Hippocampal formation (tissue), 2 donors: ENCODE measurements at regions not wholly inside any gene's neighbourhood (a gene's known extent, or its start where the extent isn't known, plus 50 kb on each side); places are given as distances from the start of the nearest gene placed in this dataset.

ENCODE experiments used
- DNase-seq, 2 donors: peaks; one replicate each; lab custom pipeline; 2025; lab: John Stamatoyannopoulos, UW

DNA sequence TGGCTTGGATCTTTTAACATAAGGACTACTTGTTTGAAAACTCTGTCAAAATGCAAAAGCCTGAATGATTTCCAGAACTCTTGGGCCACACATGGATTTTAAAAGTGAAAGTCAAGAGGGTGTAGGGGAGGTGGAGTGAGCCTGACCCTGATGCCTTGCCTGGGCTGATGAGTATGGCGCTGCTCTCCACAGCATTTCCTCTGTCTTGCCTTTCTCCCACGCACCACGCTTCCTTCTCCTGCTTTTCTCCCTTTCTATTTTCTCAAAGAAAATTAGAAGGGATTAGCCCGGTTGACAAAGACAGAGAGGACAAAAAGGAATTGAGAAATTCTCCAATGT, 207.0 kb upstream of the CCDC68 start:
- no peak for DNase-seq

DNA sequence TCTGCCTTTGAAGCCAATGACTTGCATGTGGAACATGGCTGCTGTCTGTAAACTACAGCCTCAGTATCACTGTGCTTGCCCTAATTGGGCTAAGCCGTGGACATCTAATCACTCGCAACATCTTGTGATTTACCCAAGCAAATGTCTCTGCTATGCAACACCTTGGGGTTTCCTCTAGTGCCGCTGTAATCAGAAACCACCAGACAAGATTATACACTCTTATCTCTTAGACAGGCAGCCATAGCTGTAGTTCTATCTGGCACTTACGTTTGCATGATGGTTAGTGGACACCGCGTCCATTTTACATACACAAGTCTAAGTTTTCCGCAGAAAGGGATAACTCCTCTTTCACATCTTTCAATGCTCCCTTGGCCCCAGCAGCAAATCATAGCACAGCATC, 204.3 kb upstream of the CCDC68 start:
- no peak for DNase-seq

DNA sequence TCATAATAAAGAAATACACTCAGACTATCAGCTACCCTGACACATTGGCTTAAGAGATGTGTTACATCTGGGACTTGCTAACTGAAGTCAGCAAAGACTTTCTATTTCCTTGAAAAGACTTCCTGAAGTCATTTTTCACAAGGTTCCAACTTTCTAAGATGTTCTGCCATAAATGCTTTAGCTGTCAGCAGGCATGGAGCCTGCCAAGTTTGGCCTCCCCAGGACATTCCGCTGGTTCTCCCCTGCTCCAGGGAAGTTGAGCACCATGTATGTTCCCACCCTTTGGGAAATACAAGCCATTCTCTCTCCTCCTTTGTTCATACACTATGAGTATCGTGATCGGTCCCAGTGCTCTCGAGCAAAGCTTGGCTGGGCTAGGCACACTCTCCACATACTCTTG, 202.7 kb upstream of the CCDC68 start:
- DNase-seq, result no peak

DNA sequence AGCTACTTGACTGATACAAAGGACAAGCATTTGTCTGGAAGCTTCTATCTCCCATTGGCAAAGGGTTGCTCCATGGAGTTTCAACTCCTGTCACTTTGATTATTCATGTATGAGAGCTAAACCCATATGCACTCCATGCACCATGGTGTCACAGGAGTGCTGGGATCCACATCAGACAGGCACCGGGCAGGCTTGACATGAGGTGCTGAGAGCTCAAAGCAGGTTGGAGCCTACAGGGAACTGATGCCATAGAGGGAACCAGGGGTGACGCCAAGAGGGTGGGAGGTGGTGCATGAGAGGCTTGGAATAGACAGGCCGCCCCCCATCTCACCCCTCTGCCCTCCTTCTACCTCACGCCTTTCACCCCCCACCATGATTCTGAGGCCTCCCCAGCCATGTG, 199.8 kb upstream of the CCDC68 start:
- DNase-seq, result no peak

DNA sequence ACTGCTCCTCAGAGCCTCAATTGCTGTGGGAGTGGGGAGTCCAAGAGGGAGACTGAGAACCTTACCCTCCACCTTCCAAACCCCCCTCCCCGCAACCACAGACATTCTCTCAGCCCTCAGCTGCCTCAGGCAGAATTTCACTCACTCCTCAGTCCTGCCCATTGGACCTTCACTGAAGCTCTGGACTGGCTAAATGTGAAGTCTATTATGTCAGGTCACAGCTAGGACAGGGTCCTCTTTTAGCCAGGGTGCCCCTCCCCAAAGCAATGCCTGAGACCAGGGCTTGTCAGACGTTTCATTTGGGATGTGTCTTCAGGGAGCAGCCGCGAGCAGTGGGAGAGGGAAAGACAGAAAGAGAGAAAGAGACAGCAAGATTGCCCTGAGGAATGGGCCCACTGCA, 199.3 kb upstream of the CCDC68 start:
- DNase-seq, result no peak

DNA sequence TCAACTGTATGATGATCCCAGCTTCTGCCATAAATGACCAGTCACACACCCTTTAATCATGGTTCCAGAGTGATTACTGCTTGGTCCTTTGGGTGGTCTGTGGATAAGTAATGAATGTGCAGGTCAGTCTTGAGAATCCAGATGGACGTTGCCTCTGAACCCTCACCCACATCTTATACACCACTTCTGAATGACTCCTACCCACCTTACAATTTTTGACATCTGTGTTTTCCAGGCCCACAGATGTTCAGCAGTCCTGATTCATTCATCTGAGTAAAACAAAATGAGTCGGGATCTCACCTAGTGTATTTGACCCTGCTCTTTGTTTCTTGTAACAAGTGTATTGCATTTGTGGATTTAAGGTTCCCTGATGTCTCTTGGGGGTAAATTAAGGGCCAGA, 194.1 kb upstream of the CCDC68 start:
- DNase-seq, result no peak

DNA sequence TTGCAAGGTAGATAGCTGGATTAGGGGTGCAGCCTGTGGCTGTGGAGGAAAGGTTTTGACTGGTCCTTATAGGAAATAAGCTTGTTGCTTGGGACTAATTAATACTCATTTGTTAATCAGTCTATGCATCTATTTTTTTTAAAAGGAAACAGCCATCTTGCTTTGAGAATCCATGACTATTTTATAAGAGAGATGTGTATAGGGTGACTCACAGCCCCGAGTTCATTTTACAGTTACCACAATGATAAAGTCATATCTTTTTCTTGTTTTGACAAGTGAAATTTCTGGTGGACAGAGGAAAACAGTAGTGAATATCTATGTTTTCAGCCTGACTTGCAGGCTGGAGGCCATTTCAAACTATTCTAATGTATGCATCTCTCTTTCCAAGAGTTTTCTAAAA, 193.5 kb upstream of the CCDC68 start:
- no peak for DNase-seq

DNA sequence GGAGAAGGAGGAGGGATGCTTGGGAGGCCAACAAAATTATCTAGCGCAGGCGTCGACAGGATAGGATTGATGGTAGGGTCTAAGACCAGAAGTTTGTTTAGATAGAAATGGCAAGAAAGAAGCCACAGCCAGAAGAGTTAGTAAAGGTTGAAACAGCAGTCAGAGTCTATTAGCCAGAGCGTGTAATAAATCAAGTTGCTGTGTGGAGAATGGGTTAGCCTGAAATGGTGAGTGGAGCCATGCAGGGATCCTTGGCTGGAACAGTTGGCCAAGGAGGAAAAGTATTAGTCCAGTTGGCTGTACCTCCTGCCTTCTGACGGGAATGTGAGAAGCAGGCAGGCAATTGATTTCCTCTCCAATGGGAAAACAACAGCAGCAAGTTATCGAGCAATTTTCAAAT, 190.7 kb upstream of the CCDC68 start:
- DNase-seq, result no peak

DNA sequence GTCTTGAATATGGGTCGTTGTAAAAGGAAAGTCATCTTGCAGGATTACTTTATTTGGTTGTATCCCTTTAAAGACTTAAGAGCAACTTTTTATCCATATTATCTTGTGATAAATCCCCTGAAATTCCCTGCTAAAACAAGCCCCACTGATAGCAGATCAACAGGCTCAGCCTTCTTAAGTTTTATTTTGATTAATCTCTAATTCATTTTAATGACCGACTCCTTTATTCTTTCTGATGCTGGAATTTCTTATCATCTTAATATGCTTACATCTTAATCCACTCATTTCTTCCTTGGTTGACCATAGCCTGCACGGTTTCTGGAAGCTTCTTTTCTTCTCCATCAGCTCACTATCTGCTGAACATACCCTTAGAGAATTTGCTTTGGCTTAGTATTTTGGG, 188.5 kb upstream of the CCDC68 start:
- no peak for DNase-seq

DNA sequence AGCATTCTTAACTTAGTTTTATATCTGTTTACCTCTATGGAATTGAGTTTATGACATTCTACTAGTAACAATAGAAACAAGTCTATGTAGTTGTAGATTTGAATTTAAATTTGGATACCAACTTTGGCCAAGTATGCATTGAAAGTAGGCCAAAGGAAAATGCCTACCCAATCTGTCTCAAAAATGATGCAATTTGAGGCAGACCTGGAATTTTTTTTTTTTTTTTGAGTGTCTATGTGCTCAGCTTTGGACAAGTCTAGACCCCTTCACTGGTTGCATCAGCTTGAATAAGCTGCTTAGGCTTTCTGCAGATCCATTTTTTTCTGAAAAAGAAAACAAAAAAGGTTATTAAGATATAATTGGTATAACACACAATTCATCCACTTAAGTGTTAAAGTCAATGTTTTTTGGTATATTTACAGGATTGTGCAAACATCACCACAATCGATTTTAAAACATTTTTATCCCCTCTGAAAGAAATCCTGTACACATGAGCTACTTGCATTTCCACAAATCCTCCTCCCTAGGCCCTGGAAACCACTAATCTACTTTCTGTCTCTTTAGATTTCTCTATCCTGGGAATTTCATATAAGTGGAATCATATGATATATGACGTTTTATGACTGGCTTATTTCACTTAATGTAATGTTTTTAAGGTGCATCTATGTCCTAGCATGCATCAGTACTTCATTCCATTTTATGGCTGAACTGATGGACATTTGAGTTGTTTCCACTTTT, 185.1 kb upstream of the CCDC68 start:
- no peak for DNase-seq

DNA sequence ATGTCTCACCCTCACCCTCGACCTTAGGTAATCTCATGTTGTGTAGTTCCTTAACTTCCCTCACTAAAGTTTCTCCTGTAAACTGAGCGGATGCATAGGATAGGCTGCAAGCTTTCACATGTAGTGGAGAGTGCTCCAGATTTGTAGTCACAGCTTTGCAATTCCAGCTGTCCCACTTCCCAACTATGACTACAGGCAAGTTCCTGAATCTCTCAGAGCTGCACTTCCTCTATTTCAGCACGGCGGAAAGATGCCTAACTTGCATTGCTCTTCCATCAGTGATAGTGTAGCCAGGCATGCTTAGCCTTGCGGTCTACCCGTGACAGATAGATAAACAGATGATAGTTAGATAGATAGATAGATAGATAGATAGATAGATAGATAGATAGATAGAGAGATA, 183.1 kb upstream of the CCDC68 start:
- DNase-seq, result peak in 1 of 2 donors; percentile 4

DNA sequence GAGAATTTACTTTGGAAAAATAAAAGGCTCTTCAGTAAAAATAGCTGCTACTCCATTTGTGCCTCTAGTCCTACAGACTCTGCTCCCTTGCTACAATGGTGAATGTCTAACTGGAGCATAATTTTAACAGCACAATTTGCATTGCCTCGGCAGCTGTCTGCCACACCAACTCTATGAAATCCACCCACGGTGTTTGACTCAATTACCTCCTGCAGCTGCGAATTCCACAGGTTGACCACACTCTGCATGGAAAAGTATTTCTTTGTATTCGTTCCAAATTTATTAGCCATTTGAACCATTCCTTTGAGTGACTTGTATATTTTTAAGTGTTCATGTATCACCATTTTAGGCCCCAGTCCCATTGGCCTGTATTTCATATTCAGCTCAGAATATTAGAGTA, 182.1 kb upstream of the CCDC68 start:
- peak in 1 of 2 donors; percentile 3 for DNase-seq

DNA sequence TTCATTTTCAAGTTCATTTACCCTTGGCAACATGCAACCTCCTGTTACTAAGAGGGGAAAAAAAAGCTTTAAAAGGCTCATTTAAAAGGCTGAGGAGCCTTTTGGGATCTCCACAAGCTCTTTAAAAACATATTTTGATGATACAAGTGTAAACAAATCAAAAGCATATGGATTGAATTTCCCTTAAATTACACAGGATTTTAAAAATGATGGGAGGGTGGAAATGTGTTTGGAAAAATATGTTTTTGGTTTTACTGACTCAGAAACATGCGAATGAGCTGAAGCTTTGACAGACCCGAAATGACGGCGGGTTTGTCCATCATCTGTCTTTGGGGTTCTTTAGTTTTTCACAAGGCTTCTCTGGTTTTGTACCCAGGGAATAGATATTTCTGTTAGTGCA, 180.6 kb upstream of the CCDC68 start:
- no peak for DNase-seq

DNA sequence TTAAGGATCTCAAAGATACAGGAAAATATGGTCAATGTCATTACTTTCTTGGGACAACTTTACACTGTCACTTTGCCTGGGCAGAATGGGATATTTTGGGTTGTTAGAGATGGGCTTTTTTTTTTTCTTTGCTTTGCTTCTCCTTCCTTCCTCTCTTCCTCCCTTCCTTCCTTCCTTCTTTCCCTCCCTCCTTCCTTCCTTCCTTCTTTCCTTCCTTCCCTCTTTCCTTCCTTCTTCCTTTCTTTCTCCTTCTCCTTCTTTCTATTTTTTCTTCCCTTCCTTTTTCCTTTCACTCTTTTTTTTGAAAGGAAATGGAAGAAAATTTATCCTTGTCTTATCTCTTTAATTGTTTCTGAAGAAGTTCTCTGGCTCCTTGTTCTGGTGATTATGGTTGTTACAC, 180.0 kb upstream of the CCDC68 start:
- no peak for DNase-seq

DNA sequence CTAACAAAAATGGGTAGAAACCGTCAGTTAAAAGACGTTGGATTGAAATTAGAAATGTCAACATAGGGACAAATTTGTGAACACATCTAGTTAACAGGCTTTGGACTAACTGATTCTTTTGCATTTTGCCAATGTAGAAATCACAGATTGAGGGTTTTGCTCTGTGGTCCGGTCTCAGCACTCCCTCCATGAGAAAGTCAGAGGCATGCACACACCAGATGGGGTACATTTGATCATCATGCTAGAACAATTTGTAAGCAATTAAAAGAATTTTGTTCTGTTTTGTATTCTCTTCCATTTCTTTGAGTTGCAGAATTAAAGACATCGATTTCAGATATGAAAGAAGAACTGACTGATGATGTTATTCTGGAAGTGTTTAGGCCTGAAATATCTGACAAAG, 179.1 kb upstream of the CCDC68 start:
- DNase-seq, result no peak

DNA sequence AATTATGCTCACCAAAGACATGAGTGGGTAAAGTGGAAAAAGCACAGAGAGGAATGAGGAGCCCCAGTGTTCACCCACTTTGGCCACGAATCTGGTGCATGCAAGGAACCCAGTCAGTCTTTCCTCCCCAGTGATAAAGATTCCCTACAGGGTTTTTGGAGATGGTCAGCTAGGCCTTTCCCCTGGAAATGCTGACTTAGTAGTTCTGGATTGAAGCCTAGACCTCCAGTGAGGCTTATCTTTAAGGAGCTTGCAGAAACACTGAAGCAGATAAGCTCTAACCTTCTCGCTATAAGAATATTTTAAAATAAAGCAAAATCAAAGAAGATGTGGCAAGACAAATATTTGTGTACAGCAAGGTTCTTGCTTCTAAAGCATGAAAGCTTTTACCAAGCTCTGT, 178.3 kb upstream of the CCDC68 start:
- no peak for DNase-seq

DNA sequence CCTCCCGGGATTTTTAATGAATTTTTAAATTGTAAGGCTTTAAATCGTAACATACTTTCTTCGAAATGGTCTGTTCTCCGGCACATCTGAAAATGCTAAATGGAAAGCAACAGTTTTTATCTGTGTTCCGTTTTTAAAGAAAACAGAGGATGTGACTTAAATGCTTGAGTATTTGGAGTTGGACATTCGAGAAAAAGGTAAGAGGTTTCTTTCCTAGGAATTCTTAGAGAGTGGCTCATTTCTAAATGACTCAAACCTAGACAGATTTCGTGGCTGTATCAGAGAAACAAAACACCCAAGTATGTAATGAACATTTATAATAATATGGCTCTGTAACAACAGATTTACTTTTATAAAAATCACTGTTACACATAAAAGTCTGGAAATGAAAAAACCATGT, 177.6 kb upstream of the CCDC68 start:
- DNase-seq, result no peak

DNA sequence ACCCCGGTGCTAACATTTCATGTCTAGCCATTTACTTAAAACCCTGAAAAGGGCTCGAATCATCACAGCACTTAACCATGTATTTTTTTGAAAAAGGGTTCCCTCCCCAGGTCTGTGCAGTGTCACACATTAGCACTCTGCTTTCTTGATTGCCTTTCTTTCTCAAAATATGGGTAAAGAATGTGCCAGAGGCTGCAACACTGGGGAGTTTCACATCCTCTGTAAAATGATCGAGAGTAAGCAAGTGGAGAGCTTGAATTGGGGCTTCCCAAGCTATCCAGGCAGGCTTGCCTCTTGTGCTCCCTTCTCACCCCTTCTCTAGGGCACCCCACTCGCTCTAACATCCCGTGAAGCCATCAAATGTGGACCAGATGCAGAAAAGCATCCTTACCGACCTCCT, 177.0 kb upstream of the CCDC68 start:
- DNase-seq, result no peak

DNA sequence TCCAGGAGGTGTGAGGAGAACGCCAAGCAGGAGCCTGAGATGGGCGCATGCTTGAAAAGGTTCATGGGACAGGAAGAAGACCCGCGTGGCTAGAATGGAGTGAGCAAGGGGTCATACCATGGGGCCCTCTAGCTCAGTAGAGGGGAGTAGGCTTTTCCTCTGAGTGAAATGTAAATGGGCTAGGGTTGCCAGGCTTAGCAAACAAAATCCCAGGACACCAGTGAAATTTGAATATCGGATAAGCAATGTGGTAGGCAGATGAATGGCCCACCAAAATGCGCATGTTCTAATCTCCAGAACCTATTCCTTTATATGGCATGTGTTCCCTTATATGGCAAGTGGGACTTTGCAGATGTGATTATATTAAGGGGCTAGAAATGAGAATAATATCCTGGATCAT, 174.1 kb upstream of the CCDC68 start:
- DNase-seq, result no peak

DNA sequence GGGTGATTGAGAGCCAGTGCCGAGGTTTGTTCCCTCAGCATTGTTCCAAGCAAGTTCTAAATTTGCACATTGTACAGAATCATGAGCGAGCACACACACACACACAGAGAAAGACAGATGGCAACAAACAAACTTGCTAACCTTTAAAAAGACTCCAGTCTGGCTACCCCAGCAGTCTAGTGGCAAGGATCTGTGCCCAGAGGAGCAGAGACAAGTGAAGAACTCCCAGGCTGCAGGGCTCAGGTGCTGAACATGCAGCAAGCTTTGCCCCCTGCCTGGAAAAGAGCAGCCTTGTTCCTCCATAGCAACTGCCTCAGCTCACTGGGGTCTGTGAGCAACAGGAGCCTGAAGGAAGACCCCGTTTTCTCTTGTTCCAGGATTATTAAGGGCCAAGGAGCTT, 169.2 kb upstream of the CCDC68 start:
- peak in 1 of 2 donors; percentile 32 for DNase-seq

DNA sequence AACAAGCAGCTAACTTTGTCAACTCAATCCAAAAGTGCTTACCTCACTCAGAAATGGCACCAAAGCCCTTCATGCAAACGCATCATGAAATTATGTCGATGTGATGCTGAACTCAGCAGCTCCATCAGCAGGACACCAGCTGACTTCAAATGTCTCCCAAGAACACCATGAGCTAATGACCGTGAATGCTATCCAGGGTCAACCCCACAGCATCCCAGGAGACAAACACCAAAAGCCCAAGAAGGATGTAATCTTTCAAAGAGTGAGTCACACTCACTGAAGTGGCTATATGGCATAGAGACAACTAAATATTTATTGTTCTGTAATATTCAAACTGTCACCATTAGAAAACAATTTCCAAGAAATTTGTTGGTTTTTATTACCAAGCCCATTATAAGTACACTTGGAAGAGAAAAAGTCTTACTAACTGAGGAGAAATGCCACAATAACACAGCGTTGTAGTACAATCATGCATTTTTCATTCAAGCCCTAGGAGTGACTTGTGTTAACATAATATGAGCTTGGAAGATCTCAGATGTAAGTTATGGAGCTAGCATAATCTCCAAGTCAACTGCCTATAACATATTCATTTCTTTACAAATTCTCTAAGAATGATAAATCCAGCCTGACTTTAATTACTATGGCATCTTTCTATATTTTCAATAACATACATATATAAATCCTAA, 165.0 kb upstream of the CCDC68 start:
- no peak for DNase-seq

DNA sequence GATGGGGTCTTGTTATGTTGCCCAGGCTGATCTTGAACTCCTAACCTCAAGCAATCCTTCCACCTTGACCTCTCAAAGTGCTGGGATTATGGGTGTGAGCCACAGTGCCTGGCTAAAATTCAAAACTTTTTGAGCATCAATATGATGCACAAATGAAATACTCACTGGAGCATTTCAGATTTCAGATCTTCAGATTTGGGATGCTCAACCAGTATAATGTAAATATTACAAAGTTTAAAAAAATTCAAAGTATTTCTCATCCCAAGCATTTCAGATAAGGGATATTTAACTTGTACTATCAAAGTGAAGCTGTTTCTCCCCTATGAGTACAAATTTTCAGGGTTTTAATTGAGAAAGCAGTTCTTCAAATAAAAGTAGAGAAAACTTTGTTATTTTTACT, 164.1 kb upstream of the CCDC68 start:
- no peak for DNase-seq

DNA sequence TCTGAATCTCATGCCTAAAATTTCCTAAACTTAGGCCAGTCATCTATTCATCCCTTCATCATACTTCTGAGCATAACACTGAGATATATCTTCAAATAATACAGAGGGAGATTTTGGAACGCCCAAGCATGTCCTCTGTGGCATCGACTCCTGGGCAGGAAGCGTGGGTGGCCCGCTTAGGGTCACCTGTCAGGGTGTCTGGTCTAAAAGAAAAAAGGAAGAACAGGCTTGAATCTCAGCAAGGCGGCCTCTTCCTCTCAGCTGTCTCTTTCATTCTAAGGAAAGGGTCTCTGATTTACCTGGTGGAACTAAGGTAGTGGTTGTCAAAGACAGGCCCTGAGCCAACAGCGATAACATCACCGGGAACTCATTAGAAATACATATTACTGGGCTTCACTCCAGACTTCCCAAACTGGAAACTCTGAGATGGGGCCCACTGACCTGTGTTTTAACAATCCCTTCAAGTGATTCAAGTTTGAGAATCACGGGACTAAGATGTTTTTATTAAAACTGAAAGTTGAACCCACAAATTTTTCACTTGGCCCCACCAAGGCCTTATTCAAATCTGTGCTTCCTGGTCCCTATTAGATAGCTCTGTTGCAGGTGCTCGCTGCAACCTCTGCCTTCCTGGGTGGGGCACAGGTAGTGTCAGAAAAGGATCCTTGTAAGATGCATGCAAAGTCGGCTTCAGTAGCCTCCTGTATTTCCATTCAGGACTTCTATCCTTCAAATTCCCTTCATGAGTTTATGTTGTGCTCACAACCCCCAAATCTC, 162.3 kb upstream of the CCDC68 start:
- no peak for DNase-seq
